ENCODE measurements at regions not wholly inside any gene's neighbourhood (a gene's known extent, or its start where the extent isn't known, plus 50 kb on each side); places are given as distances from the start of the nearest gene placed in this dataset.

DNA sequence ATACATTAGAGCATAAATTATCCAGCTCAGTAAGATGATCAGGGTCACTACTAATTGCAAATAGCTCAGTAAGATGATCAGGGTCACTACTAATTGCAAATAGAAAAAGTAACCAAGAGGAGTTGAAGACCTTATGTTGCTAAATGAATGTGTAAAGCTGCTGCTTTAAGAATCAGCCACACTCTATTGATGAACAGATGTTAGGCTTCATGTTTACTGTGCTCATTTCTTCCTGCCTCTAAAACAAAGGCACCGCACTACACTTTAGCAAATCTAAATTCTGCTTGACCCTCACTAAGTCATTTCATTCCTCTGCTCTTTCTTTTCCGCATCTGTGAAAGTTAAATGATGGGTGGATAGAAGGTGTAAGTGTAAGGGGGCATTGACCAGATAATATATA, 92.6 kb upstream of the PLSCR4 start:
- H3K9ac ChIP-seq (ENCODE audit: low read depth in 1 of 3, low read length in 3 of 3): no peak overlapping the region
- H3K4me3 ChIP-seq (ENCODE audit: low read length in 3 of 3): no peak overlapping the region
- H3K9me3 ChIP-seq (ENCODE audit: control insufficient read depth in 3 of 3, low read length in 3 of 3): no peaks in the 10 kb centered on the region
- no peak overlapping the region for H3K27ac ChIP-seq (ENCODE audit: low read depth, low read length)
- no peaks in the 10 kb centered on the region for H3K36me3 ChIP-seq (ENCODE audit: control insufficient read depth in 3 of 3, insufficient read depth in 3 of 3, low read length in 3 of 3)
- H3K4me1 ChIP-seq (ENCODE audit: control insufficient read depth in 3 of 3, insufficient read depth in 3 of 3, low read length in 3 of 3): no peaks in the 10 kb centered on the region
- H3K27me3 ChIP-seq (ENCODE audit: control insufficient read depth in 3 of 3, insufficient read depth in 3 of 3, low read length in 3 of 3): no peaks in the 10 kb centered on the region

- Histone ChIP-seq H3K27ac (ENCODE audit: low read depth, low read length) (no peak overlapping the region), H3K9ac (ENCODE audit: low read depth in 1 of 3, low read length in 3 of 3) (no peak overlapping the region), H3K4me1 (ENCODE audit: control insufficient read depth in 3 of 3, insufficient read depth in 3 of 3, low read length in 3 of 3) (no peaks in the 10 kb centered on the region), H3K4me3 (ENCODE audit: low read length in 3 of 3) (no peak overlapping the region), H3K36me3 (ENCODE audit: control insufficient read depth in 3 of 3, insufficient read depth in 3 of 3, low read length in 3 of 3) (no peaks in the 10 kb centered on the region), H3K27me3 (ENCODE audit: control insufficient read depth in 3 of 3, insufficient read depth in 3 of 3, low read length in 3 of 3) (no peaks in the 10 kb centered on the region), H3K9me3 (ENCODE audit: control insufficient read depth in 3 of 3, low read length in 3 of 3) (no peaks in the 10 kb centered on the region)
These were observed 92.1 kb upstream of the PLSCR4 start for GRCh38 chr3:146342989-146343388.

GRCh38 chr3:146339349-146339748, 88.4 kb upstream of the PLSCR4 start:
- Histone ChIP-seq H3K4me1 (ENCODE audit: control insufficient read depth in 3 of 3, insufficient read depth in 3 of 3, low read length in 3 of 3) (no peaks in the 10 kb centered on the region), H3K9me3 (ENCODE audit: control insufficient read depth in 3 of 3, low read length in 3 of 3) (no peaks in the 10 kb centered on the region), H3K27ac (ENCODE audit: low read depth, low read length) (no peak overlapping the region), H3K9ac (ENCODE audit: low read depth in 1 of 3, low read length in 3 of 3) (no peak overlapping the region), H3K36me3 (ENCODE audit: control insufficient read depth in 3 of 3, insufficient read depth in 3 of 3, low read length in 3 of 3) (no peaks in the 10 kb centered on the region), H3K27me3 (ENCODE audit: control insufficient read depth in 3 of 3, insufficient read depth in 3 of 3, low read length in 3 of 3) (no peaks in the 10 kb centered on the region), H3K4me3 (ENCODE audit: low read length in 3 of 3) (no peak overlapping the region)

DNA sequence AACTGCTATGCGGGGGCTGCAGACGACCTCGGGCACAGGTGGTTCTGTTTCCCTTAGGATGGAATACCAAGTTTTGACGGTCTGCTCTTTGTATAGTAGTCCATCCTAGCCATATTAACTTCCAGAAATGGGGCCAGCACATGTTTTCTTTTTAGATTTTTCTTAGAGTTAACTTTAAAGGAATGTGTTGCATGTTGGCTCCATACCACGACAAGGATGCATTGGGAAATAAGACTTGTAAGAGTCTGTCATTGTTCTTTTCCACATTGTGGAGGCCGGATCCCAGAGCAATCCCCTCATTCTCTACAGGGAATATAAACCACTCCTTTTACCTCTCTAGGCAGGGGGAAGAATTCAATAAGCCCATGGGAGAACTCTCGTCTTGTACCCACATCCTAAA, 87.1 kb upstream of the PLSCR4 start:
- H3K36me3 ChIP-seq (ENCODE audit: control insufficient read depth in 3 of 3, insufficient read depth in 3 of 3, low read length in 3 of 3): no peaks in the 10 kb centered on the region
- no peak overlapping the region for H3K27ac ChIP-seq (ENCODE audit: low read depth, low read length)
- H3K4me3 ChIP-seq (ENCODE audit: low read length in 3 of 3): no peak overlapping the region
- H3K27me3 ChIP-seq (ENCODE audit: control insufficient read depth in 3 of 3, insufficient read depth in 3 of 3, low read length in 3 of 3): no peaks in the 10 kb centered on the region
- no peaks in the 10 kb centered on the region for H3K9me3 ChIP-seq (ENCODE audit: control insufficient read depth in 3 of 3, low read length in 3 of 3)
- H3K9ac ChIP-seq (ENCODE audit: low read depth in 1 of 3, low read length in 3 of 3): no peak overlapping the region
- H3K4me1 ChIP-seq (ENCODE audit: control insufficient read depth in 3 of 3, insufficient read depth in 3 of 3, low read length in 3 of 3): no peaks in the 10 kb centered on the region

GRCh38 chr3:146335386-146335785, 84.5 kb upstream of the PLSCR4 start:
- no peaks in the 10 kb centered on the region for H3K36me3 ChIP-seq (ENCODE audit: control insufficient read depth in 3 of 3, insufficient read depth in 3 of 3, low read length in 3 of 3)
- no peak overlapping the region for H3K4me3 ChIP-seq (ENCODE audit: low read length in 3 of 3)
- no peaks in the 10 kb centered on the region for H3K9me3 ChIP-seq (ENCODE audit: control insufficient read depth in 3 of 3, low read length in 3 of 3)
- H3K27me3 ChIP-seq (ENCODE audit: control insufficient read depth in 3 of 3, insufficient read depth in 3 of 3, low read length in 3 of 3): no peaks in the 10 kb centered on the region
- no peak overlapping the region for H3K27ac ChIP-seq (ENCODE audit: low read depth, low read length)
- H3K9ac ChIP-seq (ENCODE audit: low read depth in 1 of 3, low read length in 3 of 3): no peak overlapping the region
- H3K4me1 ChIP-seq (ENCODE audit: control insufficient read depth in 3 of 3, insufficient read depth in 3 of 3, low read length in 3 of 3): no peaks in the 10 kb centered on the region

DNA sequence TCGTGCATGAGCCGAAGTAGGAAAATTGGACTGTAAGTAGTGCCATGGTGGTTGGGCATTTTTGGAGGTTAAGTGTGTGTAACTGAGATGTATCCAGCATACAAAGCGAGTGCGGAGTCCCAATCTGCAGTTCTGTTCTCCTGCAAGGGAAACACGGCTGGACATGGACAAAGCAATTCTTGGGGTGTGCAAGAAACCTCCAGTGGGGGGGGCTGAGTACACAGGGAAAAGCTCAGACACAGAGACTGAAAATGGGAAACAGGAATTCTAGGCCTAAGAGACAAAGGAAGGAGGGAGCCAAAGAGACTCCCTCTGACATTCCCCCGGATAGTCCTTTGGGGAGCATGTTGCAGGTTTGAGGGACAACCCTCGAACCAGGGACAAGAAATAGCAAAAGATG, 83.2 kb upstream of the PLSCR4 start:
- Histone ChIP-seq H3K36me3 (ENCODE audit: control insufficient read depth in 3 of 3, insufficient read depth in 3 of 3, low read length in 3 of 3) (no peaks in the 10 kb centered on the region), H3K9me3 (ENCODE audit: control insufficient read depth in 3 of 3, low read length in 3 of 3) (no peaks in the 10 kb centered on the region), H3K9ac (ENCODE audit: low read depth in 1 of 3, low read length in 3 of 3) (no peak overlapping the region), H3K4me1 (ENCODE audit: control insufficient read depth in 3 of 3, insufficient read depth in 3 of 3, low read length in 3 of 3) (no peaks in the 10 kb centered on the region), H3K27ac (ENCODE audit: low read depth, low read length) (no peak overlapping the region), H3K27me3 (ENCODE audit: control insufficient read depth in 3 of 3, insufficient read depth in 3 of 3, low read length in 3 of 3) (no peaks in the 10 kb centered on the region), H3K4me3 (ENCODE audit: low read length in 3 of 3) (no peak overlapping the region)

DNA sequence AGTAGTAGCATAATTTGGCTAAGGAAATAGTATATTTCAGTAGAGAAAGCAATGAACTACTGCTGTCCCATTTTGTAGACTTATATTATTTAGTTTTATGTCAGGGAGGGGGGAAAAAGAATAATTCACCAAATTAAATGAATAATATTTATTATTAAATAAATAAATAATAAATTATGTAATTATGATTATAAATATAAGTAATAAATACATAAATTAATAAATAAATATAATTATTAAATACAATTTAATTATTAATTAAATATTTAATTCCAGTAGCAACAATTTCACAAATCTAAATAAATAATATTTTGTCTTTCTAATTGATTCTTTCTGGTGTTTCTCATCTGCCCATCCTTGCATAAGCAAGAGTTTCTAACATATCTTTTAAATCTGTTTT, 81.1 kb upstream of the PLSCR4 start:
- H3K9me3 ChIP-seq (ENCODE audit: control insufficient read depth in 3 of 3, low read length in 3 of 3): no peaks in the 10 kb centered on the region
- no peaks in the 10 kb centered on the region for H3K36me3 ChIP-seq (ENCODE audit: control insufficient read depth in 3 of 3, insufficient read depth in 3 of 3, low read length in 3 of 3)
- peaks cover 0 to 2% (median 0%) of the 10 kb centered on the region in 3 donors for H3K4me1 ChIP-seq (ENCODE audit: control insufficient read depth in 3 of 3, insufficient read depth in 3 of 3, low read length in 3 of 3)
- no peaks in the 10 kb centered on the region for H3K27me3 ChIP-seq (ENCODE audit: control insufficient read depth in 3 of 3, insufficient read depth in 3 of 3, low read length in 3 of 3)
- no peak overlapping the region for H3K4me3 ChIP-seq (ENCODE audit: low read length in 3 of 3)
- H3K27ac ChIP-seq (ENCODE audit: low read depth, low read length): no peak overlapping the region
- no peak overlapping the region for H3K9ac ChIP-seq (ENCODE audit: low read depth in 1 of 3, low read length in 3 of 3)

DNA sequence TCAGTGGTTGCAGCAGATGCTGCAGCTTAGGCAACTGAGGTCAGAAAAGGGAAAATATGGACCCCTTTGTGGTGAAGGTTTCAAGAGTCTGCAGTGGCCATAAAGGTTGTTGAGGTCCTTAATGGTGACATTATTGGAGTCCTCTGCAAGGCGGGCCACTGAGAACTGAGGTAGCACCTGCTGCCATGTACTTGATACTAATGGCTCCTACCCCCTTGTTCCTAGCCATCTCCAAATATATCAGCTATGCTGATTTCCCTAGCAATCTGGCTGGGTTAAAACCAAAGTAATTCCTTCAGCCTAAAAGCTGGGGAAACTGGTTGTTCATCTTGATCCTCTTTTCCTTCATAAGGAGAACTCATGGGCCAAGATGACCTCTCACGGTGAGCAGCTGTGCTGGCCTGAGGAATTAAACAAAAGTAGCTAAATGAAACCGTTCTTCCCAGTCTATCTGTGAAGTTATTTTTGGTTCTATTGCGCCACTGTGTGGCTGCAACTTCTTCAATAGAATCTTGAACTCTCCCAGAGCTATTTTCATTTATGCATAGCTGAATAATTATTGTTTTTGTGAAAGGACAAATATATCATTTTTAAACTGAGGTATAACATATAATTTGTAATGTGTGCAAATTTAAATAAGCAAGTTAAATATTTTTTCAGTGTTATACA, 76.1 kb upstream of the PLSCR4 start:
- no peak overlapping the region for H3K27ac ChIP-seq (ENCODE audit: low read depth, low read length)
- H3K9me3 ChIP-seq (ENCODE audit: control insufficient read depth in 3 of 3, low read length in 3 of 3): no peaks in the 10 kb centered on the region
- no peak overlapping the region for H3K4me3 ChIP-seq (ENCODE audit: low read length in 3 of 3)

GRCh38 chr3:146325170-146325569, 74.3 kb upstream of the PLSCR4 start:
- H3K9me3 ChIP-seq (ENCODE audit: control insufficient read depth in 3 of 3, low read length in 3 of 3): no peaks in the 10 kb centered on the region
- H3K36me3 ChIP-seq (ENCODE audit: control insufficient read depth in 3 of 3, insufficient read depth in 3 of 3, low read length in 3 of 3): no peaks in the 10 kb centered on the region
- H3K27ac ChIP-seq (ENCODE audit: low read depth, low read length): no peak overlapping the region
- H3K9ac ChIP-seq (ENCODE audit: low read depth in 1 of 3, low read length in 3 of 3): no peak overlapping the region
- H3K4me3 ChIP-seq (ENCODE audit: low read length in 3 of 3): no peak overlapping the region
- H3K4me1 ChIP-seq (ENCODE audit: control insufficient read depth in 3 of 3, insufficient read depth in 3 of 3, low read length in 3 of 3): peaks cover 0 to 4% (median 0%) of the 10 kb centered on the region in 3 donors
- H3K27me3 ChIP-seq (ENCODE audit: control insufficient read depth in 3 of 3, insufficient read depth in 3 of 3, low read length in 3 of 3): no peaks in the 10 kb centered on the region

More for the DNA sequence above, 76.1 kb upstream of the PLSCR4 start:
- Histone ChIP-seq H3K9ac (ENCODE audit: low read depth in 1 of 3, low read length in 3 of 3) (no peak overlapping the region), H3K4me1 (ENCODE audit: control insufficient read depth in 3 of 3, insufficient read depth in 3 of 3, low read length in 3 of 3) (peaks cover 0 to 4% (median 0%) of the 10 kb centered on the region in 3 donors), H3K27me3 (ENCODE audit: control insufficient read depth in 3 of 3, insufficient read depth in 3 of 3, low read length in 3 of 3) (no peaks in the 10 kb centered on the region), H3K36me3 (ENCODE audit: control insufficient read depth in 3 of 3, insufficient read depth in 3 of 3, low read length in 3 of 3) (no peaks in the 10 kb centered on the region)

DNA sequence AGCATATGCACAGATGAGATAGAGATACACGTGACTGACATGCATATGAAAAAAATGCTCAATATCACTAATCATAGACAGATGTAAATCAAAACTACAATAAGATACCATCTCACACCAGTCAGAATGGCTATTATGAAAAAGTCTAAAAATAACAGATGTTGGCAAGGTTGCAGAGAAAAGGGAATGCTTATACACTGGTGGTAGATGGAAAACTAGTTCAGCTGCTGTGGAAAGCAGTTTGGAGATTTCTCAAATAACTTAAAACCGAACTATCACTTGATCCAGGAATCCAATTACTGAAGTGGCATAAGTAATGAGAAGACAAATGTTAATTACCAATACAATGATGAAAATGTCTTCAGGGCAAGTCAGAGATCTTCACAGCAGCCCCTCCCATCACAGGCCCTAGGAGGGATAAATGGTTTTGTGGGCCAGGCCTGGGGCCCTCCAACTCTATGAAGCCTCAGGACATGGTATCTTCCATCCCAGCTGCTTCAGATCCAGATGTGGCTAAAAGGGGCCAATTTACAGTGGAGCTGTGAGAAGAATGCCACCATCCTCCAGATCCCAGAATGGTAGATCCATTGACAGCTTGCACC, 71.4 kb upstream of the PLSCR4 start:
- H3K4me3 ChIP-seq (ENCODE audit: low read length in 3 of 3): no peak overlapping the region
- peaks cover 0 to 4% (median 0%) of the 10 kb centered on the region in 3 donors for H3K4me1 ChIP-seq (ENCODE audit: control insufficient read depth in 3 of 3, insufficient read depth in 3 of 3, low read length in 3 of 3)
- no peak overlapping the region for H3K27ac ChIP-seq (ENCODE audit: low read depth, low read length)
- no peaks in the 10 kb centered on the region for H3K9me3 ChIP-seq (ENCODE audit: control insufficient read depth in 3 of 3, low read length in 3 of 3)
- H3K27me3 ChIP-seq (ENCODE audit: control insufficient read depth in 3 of 3, insufficient read depth in 3 of 3, low read length in 3 of 3): no peaks in the 10 kb centered on the region
- H3K36me3 ChIP-seq (ENCODE audit: control insufficient read depth in 3 of 3, insufficient read depth in 3 of 3, low read length in 3 of 3): no peaks in the 10 kb centered on the region
- H3K9ac ChIP-seq (ENCODE audit: low read depth in 1 of 3, low read length in 3 of 3): no peak overlapping the region
